ENCODE measurements at regions not wholly inside any gene's neighbourhood (a gene's known extent, or its start where the extent isn't known, plus 50 kb on each side); places are given as distances from the start of the nearest gene placed in this dataset.

GRCh38 chrX:45360571-45360970 lies 159.9 kb upstream of the DIPK2B start:
- no peak for TF ChIP-seq CTCF (IDR thresholded peaks at IDR 0.05; ENCODE audit: extremely low read depth in 1 of 2, insufficient read depth in 1 of 2, low read depth in 1 of 2, low read length in 2 of 2)
- TF ChIP-seq MAX (IDR thresholded peaks at IDR 0.05; ENCODE audit: insufficient read depth, insufficient read length) = no peak
- no peak for TF ChIP-seq POLR2AphosphoS5 (IDR thresholded peaks at IDR 0.05; ENCODE audit: insufficient read depth, low read depth, low read length)
- TF ChIP-seq POLR2A (IDR thresholded peaks at IDR 0.05; ENCODE audit: low read depth, low read length) = no peak
